GM19455 (cell line): ENCODE measurements at regions not wholly inside any gene's neighbourhood (a gene's known extent, or its start where the extent isn't known, plus 50 kb on each side); places are given as distances from the start of the nearest gene placed in this dataset.

ENCODE experiments used
- ATAC-seq: cut with Tn5 transposase; IDR thresholded peaks from one replicate; pipeline ENCODE4 v1.9.1; 2021; ENCODE audit not compliant: unreplicated experiment

- ATAC-seq: no peak
Observed at GRCh38 chr20:7828437-7828836, 111.8 kb downstream of the HAO1 start.

GRCh38 chr20:7829031-7829430, 111.2 kb downstream of the HAO1 start:
- no peak for ATAC-seq

DNA sequence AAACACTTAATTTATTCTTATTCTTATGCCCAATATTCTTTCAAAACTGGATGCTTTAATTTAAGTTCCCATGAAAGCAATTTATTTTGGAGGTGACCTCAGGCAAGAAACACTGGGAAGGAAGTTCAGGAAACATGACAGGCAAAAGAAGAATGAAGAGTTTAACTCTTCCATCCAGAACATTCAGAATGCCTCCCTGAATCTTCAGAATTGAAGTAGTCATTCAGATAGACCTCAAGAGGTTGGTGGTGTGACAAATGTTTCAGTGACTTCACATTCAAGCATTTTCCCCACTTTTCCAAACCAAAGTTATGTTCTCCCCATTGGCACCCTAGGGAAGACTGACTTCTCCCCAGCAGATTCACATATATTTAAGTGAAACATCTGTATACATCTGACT, 110.5 kb downstream of the HAO1 start:
- no peak for ATAC-seq
